Medulla oblongata (tissue), 1 donor: ENCODE measurements at regions not wholly inside any gene's neighbourhood (a gene's known extent, or its start where the extent isn't known, plus 50 kb on each side); places are given as distances from the start of the nearest gene placed in this dataset.

Source experiments
- DNase-seq: peaks from one replicate; pipeline ENCODE4 v3.0.0-alpha.2; 2015; ENCODE audit errors: extremely low spot score

DNA sequence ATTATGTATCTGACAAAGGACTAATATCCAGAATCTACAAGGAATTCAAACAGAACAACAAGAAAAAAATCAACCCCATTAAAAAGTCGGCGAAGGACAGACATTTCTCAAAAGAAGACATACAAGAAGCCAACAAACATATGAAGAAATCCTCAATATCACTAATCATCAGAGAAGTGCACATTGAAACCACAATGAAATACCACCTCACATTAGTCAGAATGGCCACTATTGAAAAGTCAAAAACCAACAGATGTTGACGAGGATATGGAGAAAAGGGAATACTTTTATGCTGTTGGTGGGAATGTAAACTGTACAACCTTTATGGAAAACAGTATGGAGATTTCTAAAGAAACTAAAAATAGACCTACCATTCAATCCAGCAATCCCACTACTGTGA is 233.1 kb upstream of the PLSCR5 start:
- no peak for DNase-seq

DNA sequence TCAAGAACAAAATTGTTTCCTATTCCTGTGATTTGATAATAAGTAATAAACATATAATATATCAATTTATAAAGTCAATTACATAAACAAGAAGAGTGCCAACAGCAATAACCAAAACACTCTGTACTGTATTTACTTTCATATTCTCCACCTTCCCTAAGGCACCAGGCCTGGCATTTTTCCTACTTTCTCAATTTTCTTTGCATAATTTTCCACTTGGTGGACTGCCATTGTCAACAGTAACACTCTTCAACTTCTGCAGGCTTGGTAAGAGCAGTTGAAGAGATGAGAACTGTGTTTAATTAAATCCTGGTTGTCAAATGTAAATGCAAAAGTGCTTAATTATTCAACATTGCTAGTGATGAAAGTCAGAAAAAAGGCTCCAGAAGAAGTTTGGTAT is 229.8 kb upstream of the PLSCR5 start:
- no peak for DNase-seq

DNA sequence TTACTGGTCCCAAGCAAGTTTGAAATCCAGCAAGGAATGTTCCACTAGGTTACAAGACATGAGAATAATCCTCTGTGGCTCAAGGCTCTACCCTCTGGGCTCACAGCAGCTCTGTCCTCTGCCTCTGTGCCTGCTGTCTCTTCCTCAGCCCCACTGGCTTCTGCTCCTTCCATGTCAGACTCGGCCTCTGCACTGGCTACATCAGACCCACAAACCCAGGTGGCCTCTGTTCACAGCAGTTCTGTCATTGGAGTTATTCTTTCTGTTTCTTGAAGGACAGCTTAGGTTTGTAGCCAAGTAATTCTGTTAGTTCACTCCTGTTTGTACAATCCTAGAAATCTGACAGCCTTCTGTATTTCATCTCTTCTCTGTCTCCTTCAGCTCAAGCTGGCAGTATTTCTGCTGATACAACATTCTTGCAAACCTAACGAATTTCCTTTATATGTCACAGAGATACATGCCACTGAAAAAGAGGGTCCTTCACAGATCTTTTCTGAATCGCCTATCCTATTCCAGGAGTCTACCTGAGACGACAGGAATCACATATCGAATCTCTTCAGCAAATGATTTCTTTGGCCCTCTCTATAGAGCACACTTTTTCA is 227.8 kb upstream of the PLSCR5 start:
- DNase-seq: no peak

GRCh38 chr3:146831659-146832058 is 226.5 kb upstream of the PLSCR5 start:
- no peak for DNase-seq

GRCh38 chr3:146830231-146830630 is 225.1 kb upstream of the PLSCR5 start:
- no peak for DNase-seq

- no peak for DNase-seq
These were observed 222.7 kb upstream of the PLSCR5 start for GRCh38 chr3:146827836-146828235.

DNA sequence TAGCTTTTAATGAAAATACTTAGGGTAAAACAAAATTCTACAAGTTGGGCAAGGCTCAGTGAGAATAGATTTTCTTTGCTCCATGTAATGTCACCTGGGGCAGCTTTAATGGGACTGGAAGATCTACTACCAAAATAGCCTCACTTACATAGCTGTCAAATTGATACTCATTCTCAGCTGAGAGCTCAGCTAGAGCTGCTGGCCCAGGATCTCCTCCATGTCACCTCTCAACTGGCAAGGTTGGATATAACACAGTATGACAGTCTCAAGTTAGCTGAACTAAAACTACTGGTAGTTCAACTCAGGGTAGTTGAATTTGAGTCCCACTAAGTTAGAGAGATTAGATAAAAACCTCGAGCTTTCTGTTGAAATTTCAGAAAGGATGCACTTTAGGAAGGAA is 218.5 kb upstream of the PLSCR5 start:
- DNase-seq: no peak

GRCh38 chr3:146818866-146819265 is 213.7 kb upstream of the PLSCR5 start:
- no peak for DNase-seq

GRCh38 chr3:146818301-146818700 is 213.2 kb upstream of the PLSCR5 start:
- DNase-seq: no peak

DNA sequence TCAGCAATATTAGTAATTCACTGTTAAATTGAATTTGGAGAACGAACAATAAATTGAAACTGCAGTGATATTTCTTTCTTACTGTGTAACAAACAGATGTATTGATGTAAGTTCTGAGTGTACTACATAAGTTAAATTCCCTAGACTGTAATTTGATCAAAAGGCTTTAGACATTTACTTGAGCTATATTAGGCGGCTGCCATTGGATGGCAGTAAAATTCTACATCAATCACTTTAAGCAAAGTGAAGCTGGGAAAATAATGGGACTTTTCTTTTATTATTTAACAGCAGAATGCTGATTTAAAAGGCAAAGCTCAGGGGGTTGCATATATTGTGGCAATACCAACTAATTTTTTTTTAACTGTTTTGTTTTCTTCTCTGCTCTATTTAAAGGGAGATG is 212.6 kb upstream of the PLSCR5 start:
- peak; percentile 21 for DNase-seq

- DNase-seq: no peak
These were observed 209.6 kb upstream of the PLSCR5 start for GRCh38 chr3:146814601-146815315.

DNA sequence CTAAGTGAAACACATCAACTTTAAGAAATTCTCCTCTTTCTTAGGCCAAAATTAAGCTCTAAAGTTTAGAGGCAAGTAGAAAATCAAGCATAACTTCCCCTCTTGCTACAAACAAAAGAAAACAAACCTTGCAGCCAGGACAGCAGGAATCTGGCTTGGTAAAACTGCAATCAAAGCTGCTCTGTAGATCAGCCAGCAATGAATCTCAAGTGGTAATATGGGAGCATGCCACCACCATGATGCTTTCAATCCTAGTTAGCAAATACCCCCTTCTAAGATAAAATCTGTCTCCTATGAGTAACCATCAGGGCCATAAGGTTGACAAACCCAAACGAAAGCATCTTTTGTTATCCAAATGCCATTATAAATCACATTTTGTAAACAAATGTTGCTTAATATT is 208.3 kb upstream of the PLSCR5 start:
- DNase-seq: no peak

- no peak for DNase-seq
These were observed 198.6 kb upstream of the PLSCR5 start for GRCh38 chr3:146803745-146804144.

GRCh38 chr3:146801492-146801891 is 196.3 kb upstream of the PLSCR5 start:
- DNase-seq: no peak

DNA sequence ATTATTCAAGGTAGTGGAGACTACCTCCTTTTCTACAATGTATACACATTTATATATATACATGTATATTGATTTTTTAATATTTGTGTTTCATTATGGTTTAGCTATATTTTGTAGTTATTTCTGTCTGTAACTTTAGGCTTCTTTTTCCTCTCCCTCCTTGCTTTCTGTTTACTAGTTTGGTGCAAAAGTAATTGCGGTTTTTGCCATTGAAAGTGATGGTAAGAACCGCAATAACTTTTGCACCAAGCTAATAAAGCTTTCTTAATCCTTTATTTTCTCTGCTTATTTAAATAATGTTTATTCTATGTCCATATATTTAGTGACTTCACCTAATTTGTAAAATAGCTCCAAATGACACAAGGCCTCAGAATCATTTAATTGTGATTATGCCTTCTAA is 195.3 kb upstream of the PLSCR5 start:
- no peak for DNase-seq

- DNase-seq: no peak
These were observed 190.9 kb upstream of the PLSCR5 start for GRCh38 chr3:146796078-146796477.

GRCh38 chr3:146783446-146783845 is 178.3 kb upstream of the PLSCR5 start:
- DNase-seq: no peak

DNA sequence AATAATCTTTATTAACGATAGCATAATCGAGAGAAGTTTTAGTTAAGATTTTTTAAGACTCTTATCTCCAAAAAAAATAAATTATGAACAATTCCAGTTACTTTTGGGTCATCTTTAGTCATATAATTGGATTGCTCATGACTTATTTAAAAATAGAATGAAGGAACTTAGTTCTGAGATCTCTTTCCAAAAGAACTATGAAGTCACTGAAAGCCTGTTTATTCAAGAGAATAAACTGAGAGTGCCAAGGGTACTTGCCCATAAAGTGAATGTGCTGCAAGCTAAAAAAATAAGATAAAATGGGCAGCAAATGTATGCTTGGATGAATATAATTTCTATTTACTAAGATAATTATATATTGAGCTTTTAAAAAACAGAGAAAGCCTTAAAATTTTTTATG is 176.5 kb upstream of the PLSCR5 start:
- no peak for DNase-seq

GRCh38 chr3:146781059-146781458 is 175.9 kb upstream of the PLSCR5 start:
- DNase-seq: no peak

DNA sequence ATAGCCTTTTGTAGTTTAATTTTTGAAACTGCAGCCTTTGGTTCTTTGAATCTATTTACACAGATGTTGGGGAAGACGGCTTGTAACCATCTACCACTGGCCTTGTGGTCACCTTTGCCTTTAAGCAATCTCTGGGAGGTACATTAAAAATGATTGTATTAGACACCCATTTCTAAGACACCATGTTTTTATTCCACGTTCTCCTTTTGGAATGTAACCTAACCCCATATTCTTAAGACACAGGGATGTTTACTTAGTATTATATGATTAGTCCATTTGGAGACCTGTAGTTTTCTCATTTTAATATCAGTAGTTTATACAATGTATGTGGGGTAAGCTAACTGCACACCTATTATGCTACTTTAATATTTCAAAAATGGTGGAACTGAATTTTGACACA is 175.1 kb upstream of the PLSCR5 start:
- no peak for DNase-seq

GRCh38 chr3:146777941-146778340 is 172.8 kb upstream of the PLSCR5 start:
- DNase-seq: no peak

GRCh38 chr3:146772211-146772743 is 167.1 kb upstream of the PLSCR5 start:
- DNase-seq: no peak

- no peak for DNase-seq
These were observed 165.7 kb upstream of the PLSCR5 start for GRCh38 chr3:146770881-146771280.

- no peak for DNase-seq
These were observed 165.2 kb upstream of the PLSCR5 start for GRCh38 chr3:146770301-146770700.
